Activated CD4-positive, alpha-beta T cell treated with anti-CD3 and anti-CD28 coated beads, Interleukin-2, amount 50 U/mL, for 1 hour (primary cell): ENCODE measurements at regions not wholly inside any gene's neighbourhood (a gene's known extent, or its start where the extent isn't known, plus 50 kb on each side); places are given as distances from the start of the nearest gene placed in this dataset.

Source experiments
- DNase-seq: peaks from one replicate; pipeline ENCODE4 v3.0.0-alpha.2; 2020

DNA sequence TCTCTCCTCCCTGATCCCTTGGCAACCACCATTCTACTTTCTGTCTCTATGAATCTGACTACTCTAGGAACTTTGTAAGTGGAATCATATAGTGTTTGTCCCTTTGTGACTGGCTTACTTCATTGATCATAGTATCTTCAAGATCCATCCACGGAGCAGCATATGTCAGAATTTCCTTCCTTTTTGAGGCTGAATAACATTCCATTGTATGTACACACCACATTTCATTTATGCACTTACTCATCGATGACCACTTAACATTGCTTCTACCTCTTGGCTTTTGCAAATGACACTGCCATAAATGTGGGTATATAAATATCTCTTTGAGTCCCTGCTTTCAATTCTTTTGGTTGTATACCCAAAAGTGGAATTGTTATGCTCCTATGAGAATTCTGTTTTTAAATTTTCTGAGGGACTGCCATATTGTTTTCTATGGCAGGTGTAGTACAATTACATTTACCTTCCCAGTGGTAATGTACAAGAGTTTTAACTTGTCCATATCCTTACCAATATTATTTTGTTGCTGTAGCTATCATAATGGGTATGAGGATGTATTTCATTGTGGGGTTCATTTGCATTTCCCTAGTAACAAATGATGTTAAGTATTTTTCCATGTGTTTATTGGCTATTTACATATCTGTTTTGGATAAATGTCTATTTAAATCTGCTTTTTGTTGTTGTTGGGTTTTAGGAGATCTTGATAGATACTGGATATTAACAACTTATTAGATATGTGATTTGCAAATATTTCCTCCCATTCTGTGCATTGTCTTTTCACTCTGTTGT, 466.1 kb downstream of the C4orf33 start:
- no peak for DNase-seq

DNA sequence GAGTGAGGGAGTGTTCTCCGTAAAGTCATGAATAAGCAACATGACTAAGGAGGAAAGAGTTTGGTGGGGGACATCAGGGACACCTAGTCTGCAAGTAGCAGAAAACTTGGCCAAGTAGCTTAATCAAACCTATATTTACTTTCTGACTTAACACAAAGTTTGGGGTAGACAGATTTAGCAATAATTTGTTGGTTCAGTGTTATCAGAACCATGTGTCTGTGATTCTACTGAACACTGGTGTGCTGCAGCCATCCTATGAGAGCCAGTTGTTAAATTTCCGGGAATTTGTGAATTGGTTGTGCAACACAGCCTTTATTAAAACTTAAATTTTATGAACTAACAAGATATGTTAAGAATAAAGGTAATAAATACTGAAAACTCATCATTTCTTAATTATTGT, 469.3 kb downstream of the C4orf33 start:
- DNase-seq: no peak

DNA sequence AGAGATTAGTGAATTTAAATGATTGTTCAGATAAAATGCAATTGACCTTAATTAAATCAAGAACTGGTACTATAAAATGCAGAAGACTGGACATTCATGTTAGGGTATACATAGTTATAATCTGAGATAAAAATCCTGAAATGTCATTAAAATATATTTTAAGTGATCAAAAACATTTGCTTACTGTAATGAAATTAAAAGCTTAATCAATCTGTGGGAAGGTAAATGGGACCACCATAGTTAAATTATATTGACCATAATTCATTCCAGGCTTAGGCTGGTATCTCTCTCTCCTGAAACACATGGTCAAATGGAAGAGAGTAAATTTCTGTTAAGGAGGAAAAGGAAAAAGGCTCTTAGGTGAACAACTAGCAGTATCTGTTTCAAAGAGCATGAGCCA, 474.4 kb downstream of the C4orf33 start:
- no peak for DNase-seq

DNA sequence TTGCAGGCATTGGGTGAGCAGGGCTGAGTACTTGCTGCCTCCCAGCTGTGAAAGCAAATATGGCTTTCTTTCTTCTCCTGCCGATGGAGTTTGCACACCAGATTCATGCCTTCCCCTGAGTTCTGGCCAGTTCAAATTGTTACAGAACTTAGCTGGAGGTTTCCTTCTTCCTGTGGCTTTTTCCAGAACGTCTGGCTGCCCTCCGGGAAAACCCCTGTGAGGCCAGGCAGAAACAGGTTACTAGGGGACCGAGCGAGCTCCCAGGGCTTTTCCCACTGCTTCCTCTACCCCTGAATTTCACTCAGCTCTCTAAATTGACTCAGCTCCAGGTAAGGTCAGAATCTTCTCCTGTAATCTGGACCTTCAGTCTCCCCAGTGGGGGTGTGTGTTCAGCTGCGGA, 482.4 kb downstream of the C4orf33 start:
- no peak for DNase-seq

DNA sequence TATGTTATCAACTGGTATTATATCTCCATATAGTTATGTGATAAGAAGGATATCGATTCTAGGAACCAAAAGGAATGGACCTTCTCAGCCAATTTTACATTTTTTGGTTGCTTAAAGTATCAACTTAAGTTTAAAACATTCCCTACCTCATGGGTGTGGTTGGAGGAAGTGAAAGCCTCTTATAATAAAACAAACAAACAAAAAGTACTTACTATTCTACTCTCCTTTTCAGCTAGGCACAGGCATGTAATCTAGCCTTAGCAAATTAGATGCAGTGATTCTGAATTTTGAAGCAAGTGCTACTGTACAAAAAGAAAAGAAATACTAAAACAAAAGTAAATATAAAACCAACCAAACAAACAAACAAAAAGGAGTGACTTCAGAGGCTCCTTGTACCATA, 485.4 kb downstream of the C4orf33 start:
- no peak for DNase-seq

DNA sequence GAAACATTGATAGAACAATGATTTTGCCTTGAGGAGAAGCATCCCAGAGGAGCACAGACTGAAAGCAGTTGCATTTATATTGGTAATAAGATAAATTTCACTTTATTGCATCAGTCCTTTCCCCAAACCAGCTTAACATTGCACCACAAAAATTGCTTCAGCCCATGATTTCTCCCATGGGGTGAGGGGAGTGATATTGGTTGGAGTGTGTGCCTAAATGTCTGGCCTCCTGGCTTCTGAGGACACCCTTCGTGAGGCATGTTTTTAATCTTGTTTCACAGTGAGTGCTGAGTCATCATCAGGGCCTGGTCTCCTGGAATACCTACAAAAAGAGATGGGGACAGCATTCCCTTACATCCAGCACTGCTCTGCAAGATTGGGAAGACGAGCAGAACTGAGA, 487.9 kb downstream of the C4orf33 start:
- DNase-seq: no peak

DNA sequence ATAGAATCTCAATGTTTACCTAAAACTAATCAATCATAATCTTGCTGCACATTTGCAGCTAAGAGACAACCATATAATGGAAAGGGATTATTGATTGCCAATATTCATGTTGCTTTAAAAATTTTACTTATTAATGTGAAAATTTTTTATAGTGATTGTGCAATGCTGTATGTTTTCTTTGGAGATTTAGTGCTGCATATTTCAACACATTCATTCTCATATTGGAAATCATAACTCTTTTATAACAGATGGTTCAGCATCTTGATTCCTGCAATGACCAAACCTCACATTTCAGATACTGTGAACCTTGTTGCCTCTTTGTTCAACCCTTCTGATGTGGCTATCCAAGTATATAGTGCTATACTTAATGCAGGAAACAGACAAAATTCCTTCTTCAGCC, 502.6 kb downstream of the C4orf33 start:
- DNase-seq: no peak

DNA sequence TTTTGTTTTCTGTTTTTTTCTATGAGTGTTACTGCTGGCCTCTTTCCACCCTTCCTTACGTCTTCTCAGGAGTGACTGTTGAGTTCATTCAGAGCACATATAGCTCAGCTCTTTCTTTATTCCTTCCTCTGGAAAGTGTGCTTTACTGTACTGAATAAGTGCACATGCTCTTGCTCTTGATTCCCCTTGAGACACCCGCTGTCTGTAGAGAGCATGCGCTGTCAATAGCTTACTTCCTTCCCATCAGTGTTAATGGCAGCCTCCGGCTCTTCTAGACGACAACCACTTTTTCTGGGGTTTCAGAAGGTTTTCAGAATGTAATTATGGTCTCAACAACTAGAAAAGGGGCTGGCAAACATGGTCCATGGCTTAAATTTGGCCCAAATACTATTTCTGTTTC, 504.9 kb downstream of the C4orf33 start:
- DNase-seq: no peak

DNA sequence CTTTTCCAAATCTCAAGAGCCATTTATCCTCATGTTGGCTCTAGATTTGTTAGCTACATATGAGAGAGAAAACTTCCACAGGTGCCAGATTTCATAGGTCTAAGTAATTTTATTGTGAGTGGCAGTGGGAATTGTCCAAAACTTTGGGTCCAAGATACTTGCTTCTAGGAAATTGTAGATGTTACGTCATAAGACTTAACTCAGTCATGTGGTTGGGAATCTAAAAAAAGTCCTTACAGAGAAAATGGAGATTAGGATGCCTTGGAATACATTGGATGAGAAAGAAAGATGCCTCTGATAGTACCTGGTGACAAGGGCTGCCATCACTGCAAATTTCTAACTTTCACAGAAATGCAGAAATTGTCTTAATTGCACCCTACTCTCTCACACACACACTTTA, 506.5 kb downstream of the C4orf33 start:
- no peak for DNase-seq

DNA sequence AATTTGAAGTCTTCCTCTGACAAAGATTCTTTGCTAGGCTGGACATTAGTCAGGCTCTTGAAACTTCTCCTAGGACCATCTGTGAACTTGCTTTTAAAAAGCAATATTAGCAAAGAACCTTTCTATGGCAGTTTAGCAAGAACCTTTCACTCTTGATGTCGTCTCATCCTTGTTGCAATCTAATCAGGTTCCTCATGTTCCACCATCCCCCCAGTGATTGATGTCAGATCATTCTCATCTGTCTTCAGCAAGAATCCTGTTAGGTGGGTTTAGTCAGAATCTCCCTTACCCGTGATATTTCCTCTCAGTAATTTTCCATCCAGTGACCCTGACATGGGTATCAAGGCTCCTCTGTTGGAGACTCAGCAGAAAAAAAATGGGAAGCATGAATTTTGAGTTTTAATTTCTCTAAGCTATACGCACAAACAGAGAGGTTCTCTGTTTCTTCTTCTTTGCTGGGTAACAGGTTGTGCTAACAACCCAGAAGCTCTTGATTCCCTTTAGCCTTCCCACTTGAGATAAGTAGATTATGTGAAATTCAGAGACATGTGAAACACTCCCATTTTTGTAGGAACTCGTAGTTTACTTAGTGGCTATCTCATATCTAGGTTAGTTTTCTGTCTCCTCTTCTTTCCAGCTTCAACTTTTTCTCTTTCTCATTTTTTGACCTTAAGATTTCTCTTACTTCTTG, 507.4 kb downstream of the C4orf33 start:
- DNase-seq: no peak

DNA sequence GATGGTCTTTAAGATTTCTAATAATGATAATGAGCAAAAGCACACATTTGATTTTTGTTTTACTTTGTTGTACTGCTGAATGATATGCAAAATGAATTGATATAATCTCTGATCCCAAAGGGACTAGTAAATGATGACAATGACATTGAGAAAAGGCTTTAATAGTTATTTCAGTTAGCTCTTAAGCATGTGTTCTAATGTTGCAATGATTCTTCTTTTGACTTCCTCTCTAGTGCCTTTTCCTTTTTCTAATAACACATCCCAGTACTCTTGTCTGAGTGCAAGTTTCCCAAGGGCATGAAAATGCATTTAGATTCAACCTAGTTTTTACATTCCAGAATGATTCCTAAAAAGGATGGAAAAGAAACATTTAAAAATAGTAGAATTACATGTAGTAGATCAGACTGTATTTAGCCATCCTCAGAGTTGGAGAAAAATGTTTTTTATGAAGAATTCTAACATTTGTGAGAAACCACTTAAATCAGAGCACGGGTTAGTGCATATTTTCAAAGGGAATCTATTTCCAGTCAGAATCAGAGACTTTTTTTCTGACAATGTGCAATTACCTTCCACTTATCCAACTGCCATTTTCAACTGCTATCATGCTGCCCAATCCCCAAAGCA, 508.8 kb downstream of the C4orf33 start:
- no peak for DNase-seq

DNA sequence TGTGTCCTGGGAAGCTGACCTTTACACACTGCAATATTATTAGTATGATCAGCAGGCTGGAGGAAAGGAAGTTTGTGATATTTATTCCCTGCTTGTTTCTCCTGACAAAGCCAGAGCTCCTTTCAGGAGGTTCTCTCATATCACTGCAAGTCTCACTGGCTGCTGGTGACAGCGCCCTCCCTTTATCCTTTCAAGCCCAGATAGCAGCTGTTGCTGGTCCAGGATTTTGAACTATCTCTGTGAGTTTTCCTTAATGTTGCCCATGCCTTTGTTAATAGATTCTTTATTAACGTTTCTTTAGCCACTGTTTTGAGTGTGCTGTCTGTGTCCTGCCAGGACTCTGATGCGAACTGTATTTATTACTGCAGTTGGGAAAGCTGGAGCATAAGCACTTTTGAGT, 518.7 kb downstream of the C4orf33 start:
- no peak for DNase-seq

DNA sequence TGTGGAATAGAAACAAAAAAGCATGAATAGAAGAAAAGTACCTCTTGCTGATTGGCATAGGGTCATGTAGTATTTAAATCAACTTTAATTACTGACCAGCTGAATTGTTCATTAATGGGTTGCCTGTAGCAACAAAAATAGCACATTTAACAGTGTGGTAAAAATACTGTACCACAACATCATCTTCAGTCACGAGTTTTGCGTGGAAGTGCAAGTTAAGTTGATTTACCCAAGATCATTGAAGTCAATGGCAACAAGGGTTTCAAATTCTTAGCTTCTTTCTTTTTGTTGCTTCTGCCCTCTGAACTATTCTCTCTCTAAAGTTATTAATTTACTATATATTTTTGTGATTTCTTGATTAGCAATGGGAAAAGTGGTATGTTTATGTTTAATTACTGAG, 526.6 kb downstream of the C4orf33 start:
- DNase-seq: no peak

DNA sequence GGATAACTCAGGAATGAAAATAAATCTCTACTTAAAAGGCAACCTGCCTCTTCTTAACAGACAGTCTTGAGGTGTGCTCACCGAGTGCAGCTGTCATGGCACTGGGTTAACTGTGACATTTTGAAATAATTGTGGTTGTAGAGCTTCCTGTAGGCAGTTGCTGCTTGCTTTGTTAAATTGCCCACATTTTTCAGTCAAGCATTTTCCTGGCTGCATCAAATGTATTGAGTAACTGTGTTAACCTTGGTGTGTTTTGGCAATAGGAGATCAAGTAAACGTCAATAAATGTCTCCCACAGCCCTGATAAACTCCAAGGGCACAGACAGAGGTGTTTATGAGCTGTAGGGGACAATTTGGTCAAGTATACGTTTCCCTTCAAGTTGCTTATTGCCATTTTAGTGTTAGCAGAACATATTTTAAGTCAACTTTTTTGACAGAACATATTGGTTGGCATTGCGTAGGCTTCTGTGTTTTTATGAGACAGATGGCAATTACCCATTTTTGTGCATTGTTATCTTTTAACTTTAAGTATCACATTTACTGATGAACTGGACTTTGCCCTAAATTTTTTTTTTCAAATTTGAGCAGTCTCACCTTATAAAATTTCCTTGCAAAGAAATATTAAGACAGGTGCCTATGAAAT, 527.4 kb downstream of the C4orf33 start:
- no peak for DNase-seq

DNA sequence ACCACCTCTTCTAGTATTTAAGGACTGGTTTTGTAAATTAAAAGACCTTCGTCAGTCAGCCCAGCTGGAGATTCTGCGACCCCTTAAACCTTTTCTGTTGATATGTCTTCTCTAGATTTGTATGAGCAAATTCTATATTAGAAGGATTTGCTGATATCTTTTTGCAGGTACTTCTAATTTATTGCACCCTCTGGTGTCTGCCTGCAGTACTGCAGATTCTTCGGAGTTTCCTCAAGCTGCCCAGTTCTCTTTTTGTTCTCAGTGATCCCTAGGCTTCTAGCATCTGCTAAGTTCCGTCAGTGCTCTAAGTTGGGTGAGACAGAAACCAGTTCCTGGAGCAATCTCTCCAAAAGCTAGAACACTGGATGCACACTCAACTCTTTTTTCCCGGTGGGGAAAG, 545.2 kb downstream of the C4orf33 start:
- DNase-seq: peak; percentile 25

DNA sequence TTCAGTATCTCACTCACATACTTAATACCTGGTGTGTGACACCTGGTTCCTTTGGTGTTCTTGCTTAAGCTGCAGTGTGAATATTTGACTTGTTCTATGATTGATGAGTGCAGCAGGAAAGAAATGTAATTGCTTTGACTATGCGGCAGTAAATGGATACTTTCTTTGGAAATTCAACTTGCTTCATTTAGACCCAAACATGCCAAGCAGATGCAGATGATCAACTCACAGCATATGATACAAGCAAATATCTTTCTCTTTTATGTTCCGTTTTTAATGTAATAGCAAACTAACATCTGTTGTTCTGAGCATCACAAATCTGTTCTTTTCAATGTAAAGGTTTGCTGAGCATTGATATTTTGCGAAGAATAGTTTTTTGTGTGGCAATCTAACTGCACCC, 549.5 kb downstream of the C4orf33 start:
- DNase-seq: no peak

DNA sequence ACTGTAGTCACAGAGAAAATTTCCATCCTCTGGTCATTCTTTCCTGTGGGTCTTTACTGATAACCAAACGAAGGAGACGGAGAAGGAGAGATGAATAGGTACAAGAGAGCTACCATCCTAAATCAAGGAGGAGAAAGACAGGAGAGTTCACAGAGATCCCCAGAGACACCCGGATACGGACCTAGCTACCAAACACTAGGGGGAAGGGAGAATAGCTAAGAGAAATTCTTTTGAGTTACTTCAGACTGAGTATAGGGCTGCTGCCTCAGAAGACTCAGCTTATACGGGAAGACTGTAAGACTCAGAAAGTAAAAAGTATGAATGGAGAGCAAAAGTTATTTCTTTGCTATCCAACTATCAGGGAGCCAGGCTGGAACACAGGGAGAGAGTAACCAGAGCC, 572.1 kb downstream of the C4orf33 start:
- DNase-seq: no peak

DNA sequence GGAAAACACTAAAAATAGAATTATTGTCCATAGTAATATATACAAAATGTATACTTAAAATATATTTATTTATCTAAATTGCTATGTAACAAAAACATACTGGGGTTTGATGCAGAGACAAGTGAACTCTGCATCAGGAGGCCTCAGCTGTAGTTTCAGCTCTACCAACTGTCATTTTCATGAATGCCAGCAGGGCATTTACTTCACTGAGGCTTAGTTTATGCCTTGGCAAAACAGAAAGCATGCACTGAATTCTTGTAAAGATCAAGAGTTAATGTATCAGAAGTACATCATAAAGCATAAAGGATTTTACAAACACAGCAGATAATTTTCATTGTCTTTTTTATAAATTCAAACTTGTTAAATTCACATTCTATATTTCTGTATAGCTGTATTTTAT, 577.0 kb downstream of the C4orf33 start:
- DNase-seq: no peak

DNA sequence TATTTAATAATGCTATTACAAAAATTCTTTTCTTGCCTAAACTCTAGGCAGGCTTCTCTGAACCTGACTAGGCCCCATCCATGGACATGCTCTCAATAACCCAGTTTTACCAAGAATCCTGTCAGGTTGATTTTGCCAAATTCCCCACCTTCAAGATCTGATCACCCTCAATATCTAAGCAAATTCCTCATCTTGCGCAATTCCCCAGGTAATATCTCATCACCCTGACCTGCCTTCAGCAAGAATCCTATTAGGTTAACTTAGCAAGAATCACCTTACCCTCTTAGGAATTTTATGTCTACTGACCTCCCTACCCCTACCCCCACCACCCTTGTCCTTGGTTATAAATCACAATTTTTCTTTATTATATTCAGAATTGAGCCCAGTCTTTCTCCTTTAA, 579.1 kb downstream of the C4orf33 start:
- no peak for DNase-seq

DNA sequence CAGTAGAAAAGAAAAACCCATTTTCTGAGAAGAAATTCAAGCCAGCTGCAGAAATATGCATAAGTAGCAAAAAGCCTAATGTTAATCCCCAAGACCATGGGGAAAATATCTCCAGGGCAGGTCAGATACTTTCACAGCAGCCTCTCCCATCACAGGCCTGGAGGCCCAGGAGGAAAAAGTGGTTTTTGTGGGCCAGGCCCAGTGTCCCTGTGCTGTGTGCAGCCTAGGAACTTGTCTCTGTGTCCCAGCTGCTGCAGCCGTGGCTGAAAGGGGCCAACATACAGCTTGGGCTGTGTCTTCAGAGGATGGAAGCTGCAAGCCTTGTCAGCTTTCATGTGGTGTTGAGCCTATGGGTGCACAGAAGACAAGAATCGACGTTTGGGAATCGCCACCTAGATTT, 581.0 kb downstream of the C4orf33 start:
- no peak for DNase-seq

DNA sequence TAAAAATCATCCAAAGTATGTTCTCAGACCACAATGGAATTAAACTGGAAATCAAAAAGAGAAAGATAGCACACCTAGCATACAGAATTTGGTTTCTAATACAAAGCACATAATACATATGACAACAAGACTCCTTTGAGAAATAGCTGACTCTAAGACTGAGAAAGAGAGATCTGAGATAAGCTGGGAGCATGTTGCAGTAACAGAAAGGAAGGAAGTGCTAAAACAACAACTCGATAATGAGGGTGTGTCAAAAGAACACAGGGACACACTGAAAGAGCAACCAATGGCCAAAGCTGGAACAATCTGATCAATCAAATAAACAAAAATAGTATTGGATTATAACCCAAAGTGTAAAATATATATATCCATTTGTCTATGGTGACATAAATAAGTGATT, 586.6 kb downstream of the C4orf33 start:
- DNase-seq: no peak

DNA sequence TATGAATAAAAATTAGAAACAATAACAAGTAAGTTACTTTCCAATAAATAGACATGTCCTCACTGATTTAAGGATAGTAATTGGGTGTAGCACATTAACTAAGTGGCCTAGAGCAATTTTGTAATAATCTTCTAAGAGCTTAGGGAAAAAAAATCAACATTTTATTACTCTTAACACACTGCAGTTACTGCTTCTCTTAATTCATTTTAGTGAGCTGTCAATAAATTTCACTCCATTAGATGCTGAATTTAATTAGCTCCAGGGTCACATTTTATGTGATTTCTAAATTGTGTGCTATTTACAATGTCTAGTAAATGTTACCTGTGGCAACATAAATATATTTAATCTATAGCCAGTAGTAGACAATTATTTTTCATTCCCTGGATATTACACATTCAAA, 612.0 kb downstream of the C4orf33 start:
- DNase-seq: no peak

DNA sequence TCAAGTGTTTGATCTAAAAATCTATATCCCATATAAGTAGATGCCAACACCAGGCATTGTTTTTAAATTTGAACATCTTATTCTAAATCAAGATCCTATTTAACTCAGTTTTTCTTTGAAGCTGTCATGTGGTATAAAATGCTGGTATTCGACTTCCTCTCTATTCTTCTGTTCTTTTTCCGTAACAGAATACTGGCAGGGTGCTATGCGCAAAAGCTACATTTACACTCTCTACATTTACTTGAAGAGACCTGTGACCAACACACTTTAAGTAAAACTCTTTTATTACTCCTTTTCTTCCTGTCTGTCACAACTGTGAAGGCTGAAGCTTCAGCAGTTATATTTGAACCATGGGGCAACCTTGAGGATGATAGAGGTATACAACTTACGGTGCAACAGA, 612.8 kb downstream of the C4orf33 start:
- DNase-seq: no peak

DNA sequence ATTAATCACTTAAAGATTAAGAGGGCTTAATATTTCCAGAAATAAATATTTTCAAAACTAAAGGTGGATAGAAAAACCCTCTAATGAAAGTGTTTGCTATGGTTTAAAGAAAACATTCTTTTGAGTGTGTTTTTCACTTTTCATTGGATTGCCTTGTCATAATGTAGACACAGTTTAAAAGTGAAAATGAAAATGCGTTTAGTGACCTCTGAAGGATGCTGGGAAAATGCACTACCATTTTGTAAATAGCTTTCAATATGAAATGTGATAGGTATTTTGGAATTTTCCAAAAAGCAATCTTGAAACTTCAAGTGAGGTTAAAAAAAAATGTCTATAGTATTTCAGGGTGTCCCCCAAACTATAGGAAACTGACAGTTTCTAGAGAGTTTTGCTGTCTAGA, 642.2 kb downstream of the C4orf33 start:
- no peak for DNase-seq
